Activated T-cell treated with anti-CD3 and anti-CD28 coated beads, Interleukin-2, amount 50 U/mL, for 4 hours (primary cell): ENCODE measurements at regions not wholly inside any gene's neighbourhood (a gene's known extent, or its start where the extent isn't known, plus 50 kb on each side); places are given as distances from the start of the nearest gene placed in this dataset.

ENCODE experiments used
- ATAC-seq, 2 donors: fragments of 200-7000 bp; cut with Tn5 transposase; one replicate each; pipeline ENCODE4 v1.10.0; 2021
- DNase-seq: peaks from one replicate; pipeline ENCODE4 v3.0.0-alpha.2; 2020
- H3K27me3 Mint-ChIP-seq: one replicate; pipeline ENCODE4 v1.8.0; 2021; ENCODE audit warnings: low read depth, mixed read lengths
- H3K36me3 Mint-ChIP-seq: one replicate; pipeline ENCODE4 v1.8.0; 2022; ENCODE audit warnings: mixed read lengths; ENCODE audit not compliant: insufficient read depth
- H3K4me1 Mint-ChIP-seq: one replicate; pipeline ENCODE4 v1.8.0; 2021; ENCODE audit warnings: low read depth, mixed read lengths
- H3K4me3 Mint-ChIP-seq: one replicate; pipeline ENCODE4 v1.8.0; 2021; ENCODE audit warnings: mild to moderate bottlenecking, moderate library complexity, mixed read lengths
- H3K9me3 Mint-ChIP-seq: one replicate; pipeline ENCODE4 v1.8.0; 2021; ENCODE audit warnings: mixed read lengths

DNA sequence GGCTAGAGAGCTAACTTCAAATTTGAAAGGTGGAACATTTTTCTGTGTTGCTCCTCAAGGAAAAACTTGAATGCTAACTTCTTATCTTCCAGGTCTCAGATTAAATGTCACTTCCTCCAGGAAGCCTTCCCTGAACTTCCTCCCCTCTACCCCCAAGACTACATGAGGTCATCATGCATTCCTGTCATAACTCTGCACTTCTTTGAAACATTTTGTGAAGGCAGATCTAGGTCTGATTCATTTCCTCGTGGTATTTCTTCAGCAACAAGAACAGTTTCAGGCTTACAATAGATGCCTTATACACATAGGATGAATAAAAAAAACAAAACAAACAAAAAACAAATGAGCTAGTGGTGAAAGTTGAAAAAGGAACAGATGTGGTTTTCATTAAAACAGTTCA, 97.1 kb upstream of the SRRM4 start:
- no peak overlapping the region for H3K4me3 Mint-ChIP-seq
- DNase-seq (no peak), ATAC-seq (no peak)
- H3K36me3 Mint-ChIP-seq: no peaks in the 10 kb centered on the region
- peaks cover 6% of the 10 kb centered on the region for H3K27me3 Mint-ChIP-seq
- peaks cover 4% of the 10 kb centered on the region for H3K9me3 Mint-ChIP-seq
- H3K4me1 Mint-ChIP-seq: no peaks in the 10 kb centered on the region

DNA sequence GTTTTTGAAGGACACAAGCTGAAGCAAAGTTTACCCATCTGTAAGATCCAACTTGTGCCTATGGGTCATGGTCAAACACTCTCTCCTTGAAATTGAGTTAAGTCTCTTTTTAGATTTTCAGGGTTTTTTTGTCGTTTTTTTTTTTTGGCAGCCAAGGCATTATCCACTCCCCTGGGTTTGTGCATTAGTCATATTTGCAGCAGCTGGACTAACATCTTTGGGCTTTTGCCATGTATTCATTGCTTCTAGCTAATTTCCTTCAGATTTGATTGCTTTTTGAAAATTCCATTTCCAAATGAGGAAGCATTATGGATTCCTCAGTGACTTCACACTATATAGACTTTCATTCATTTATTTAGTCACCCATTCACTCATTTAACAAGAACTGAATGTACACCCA, 80.3 kb upstream of the SRRM4 start:
- H3K27me3 Mint-ChIP-seq: no peaks in the 10 kb centered on the region
- H3K36me3 Mint-ChIP-seq: no peaks in the 10 kb centered on the region
- DNase-seq: no peak
- peaks cover 7% of the 10 kb centered on the region for H3K9me3 Mint-ChIP-seq
- H3K4me1 Mint-ChIP-seq: no peaks in the 10 kb centered on the region
- no peak overlapping the region for H3K4me3 Mint-ChIP-seq
- ATAC-seq: no peak

DNA sequence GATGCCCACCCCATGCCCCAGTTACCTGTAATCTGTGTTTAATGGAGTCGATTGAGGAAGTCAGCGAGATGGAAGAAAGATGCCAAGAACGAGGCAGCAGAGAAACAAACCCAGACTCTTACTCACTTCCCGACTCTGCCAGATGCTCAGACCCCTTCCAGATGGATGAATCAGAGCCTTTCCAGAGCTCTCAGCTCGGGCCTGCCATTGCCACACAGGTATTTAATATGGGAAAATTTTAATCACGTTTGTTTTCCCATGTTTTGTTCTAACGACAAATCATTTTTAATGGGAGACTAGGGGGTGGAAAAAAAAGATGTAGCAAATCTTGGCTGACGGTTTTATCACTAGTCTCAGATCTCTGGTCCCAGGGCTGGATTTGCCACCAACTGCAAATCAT, 72.5 kb upstream of the SRRM4 start:
- H3K27me3 Mint-ChIP-seq: no peaks in the 10 kb centered on the region
- H3K4me1 Mint-ChIP-seq: no peaks in the 10 kb centered on the region
- ATAC-seq: no peak
- H3K9me3 Mint-ChIP-seq: peaks cover 7% of the 10 kb centered on the region
- DNase-seq: no peak
- H3K4me3 Mint-ChIP-seq: no peak overlapping the region
- no peaks in the 10 kb centered on the region for H3K36me3 Mint-ChIP-seq

DNA sequence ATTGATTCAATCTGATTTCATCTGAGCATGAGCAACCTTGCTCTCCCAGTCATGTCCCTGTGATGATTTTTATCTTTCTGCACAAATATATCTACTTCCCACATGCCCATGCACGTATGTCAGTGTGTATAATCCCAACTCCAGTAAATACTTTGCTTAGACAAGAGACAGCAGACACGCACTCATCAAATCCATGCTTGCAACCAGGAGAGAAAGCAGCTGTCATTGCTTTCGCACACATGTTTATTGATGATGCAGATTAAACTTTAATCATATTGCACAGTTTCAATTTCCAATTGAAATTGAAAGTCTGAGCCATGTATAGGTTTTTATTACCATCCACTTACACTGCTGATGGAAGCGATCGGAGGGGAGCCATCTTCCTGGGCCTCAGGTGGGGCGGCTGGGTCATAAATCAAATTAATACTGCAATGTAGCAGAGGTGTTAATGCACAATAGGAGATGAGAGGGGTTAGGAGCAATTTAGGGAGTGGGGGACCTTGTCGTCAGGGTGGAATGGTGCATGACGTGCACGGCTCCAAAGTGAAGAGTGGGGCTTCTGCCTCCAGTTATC, 68.6 kb upstream of the SRRM4 start:
- Mint-ChIP-seq H3K4me1 (no peaks in the 10 kb centered on the region), H3K4me3 (no peak overlapping the region), H3K36me3 (no peaks in the 10 kb centered on the region), H3K9me3 (no peaks in the 10 kb centered on the region), H3K27me3 (no peaks in the 10 kb centered on the region)
- DNase-seq (no peak), ATAC-seq (no peak)

DNA sequence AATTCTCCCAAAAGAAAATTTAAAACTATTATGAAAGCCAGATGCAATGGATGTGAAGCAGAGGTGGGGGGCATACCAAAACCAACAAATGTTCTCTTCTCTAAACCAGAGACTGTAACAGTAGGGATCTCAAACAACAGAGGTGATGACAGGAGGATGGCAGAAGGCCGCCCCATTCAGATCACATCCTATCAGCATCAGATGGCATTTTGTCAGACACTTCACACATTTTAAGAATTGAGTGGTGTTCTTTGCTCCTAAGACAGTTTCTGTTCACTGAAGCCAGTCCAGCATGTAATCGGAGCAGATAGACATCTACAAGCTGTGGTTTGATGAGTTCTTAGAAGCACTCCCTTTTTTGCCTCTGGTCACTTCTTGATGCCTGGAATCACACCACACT, 59.6 kb upstream of the SRRM4 start:
- no peaks in the 10 kb centered on the region for H3K27me3 Mint-ChIP-seq
- no peaks in the 10 kb centered on the region for H3K36me3 Mint-ChIP-seq
- no peaks in the 10 kb centered on the region for H3K9me3 Mint-ChIP-seq
- ATAC-seq: no peak
- H3K4me1 Mint-ChIP-seq: no peaks in the 10 kb centered on the region
- no peak for DNase-seq
- H3K4me3 Mint-ChIP-seq: no peak overlapping the region

DNA sequence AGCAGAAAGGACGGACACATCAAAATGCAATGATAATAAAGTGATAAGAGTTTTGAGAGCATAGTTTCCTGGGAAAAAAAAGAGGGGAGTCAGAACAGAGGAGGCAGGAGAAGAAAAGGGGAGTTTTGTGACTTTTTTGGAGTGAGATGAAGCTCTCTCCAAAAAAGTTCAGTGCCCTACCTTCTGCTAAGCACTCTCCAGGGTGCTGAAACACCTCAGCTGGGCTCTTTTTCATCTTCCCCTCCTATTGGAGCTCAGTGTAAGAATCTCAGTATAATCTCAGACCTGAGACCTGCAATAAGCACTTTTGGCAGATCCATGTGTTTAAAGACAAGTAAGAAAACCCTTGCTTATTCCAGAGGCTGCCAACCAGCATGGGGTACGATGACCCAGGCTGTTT, 58.9 kb upstream of the SRRM4 start:
- Mint-ChIP-seq H3K27me3 (no peaks in the 10 kb centered on the region), H3K36me3 (no peaks in the 10 kb centered on the region), H3K9me3 (no peaks in the 10 kb centered on the region), H3K4me1 (no peaks in the 10 kb centered on the region), H3K4me3 (no peak overlapping the region)
- DNase-seq (no peak), ATAC-seq (no peak)

DNA sequence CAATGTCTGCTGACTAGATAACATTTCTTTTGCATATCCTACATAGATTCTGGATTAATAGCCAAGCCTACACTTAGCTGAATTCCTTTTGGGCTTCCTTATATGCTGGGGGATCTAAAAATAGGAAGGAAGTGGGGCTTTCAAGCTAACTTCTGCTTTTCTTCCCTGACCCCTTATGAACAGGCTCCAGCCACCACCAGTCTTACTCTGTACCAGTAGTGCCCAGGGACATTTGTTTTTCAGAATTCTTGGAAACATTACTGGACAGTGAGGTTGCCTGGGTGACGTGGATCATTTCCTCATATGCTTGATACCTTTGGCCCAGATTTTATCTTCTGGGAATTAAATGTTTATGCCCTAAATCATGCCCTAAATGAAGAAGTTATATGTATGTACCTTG, 55.9 kb upstream of the SRRM4 start:
- ATAC-seq (no peak), DNase-seq (no peak)
- no peaks in the 10 kb centered on the region for H3K36me3 Mint-ChIP-seq
- no peaks in the 10 kb centered on the region for H3K27me3 Mint-ChIP-seq
- peaks cover 7% of the 10 kb centered on the region for H3K9me3 Mint-ChIP-seq
- no peaks in the 10 kb centered on the region for H3K4me1 Mint-ChIP-seq
- H3K4me3 Mint-ChIP-seq: no peak overlapping the region

DNA sequence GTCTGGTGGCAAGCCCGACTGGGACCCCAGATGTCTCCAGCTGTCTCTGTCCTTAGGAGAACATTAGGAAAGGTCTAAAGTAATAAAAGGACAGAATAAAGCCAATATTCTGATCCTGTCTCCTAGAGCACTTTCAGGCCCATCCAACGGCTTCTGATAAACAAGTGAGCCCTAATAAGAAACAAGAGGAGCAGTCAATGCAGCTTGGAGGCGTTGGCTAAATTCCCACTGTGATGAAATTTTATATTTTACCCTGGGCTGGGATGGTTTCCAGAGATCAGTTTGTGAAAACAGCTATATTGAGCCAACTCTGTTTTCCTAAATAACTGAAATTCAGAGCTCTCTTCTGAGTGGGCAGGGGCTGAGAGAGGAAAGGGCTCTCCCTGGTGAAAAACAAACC, 55.5 kb upstream of the SRRM4 start:
- Mint-ChIP-seq H3K4me3 (no peak overlapping the region), H3K27me3 (no peaks in the 10 kb centered on the region), H3K9me3 (peaks cover 7% of the 10 kb centered on the region), H3K36me3 (no peaks in the 10 kb centered on the region), H3K4me1 (no peaks in the 10 kb centered on the region)
- ATAC-seq (no peak), DNase-seq (no peak)
